GM10266 (cell line): ENCODE measurements at regions not wholly inside any gene's neighbourhood (a gene's known extent, or its start where the extent isn't known, plus 50 kb on each side); places are given as distances from the start of the nearest gene placed in this dataset.

Experiments used
- DNase-seq: peaks from one replicate; pipeline ENCODE4 v3.0.0; 2012; ENCODE audit errors: extremely low spot score
- CTCF ChIP-seq: IDR thresholded peaks from 2 replicates; pipeline ENCODE4 v1.5.1; 2012; ENCODE audit warnings: mild to moderate bottlenecking, low read depth; ENCODE audit not compliant: control insufficient read depth, insufficient read depth; ENCODE audit errors: missing control alignments

DNA sequence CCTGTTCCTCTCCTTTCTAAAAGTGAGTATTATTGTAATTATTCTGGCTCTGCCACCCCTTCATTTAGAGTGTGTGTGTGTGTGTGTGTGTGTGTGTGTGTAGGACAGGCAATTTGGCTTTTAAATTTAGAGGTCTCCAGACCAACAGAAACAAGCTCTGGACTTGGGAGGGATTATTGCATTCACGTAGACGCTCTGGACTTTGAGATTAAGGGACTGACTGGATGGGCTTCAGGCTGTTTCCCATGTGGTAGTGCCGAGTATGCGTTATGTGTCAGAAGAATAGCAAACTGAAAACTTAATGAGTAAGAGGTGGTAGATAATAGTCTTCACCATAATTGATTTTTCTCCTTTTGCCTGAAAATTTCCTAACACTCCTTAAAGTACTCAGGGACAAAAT, 281.9 kb downstream of the USP25 start:
- no peak for TF ChIP-seq CTCF
- DNase-seq = no peak

DNA sequence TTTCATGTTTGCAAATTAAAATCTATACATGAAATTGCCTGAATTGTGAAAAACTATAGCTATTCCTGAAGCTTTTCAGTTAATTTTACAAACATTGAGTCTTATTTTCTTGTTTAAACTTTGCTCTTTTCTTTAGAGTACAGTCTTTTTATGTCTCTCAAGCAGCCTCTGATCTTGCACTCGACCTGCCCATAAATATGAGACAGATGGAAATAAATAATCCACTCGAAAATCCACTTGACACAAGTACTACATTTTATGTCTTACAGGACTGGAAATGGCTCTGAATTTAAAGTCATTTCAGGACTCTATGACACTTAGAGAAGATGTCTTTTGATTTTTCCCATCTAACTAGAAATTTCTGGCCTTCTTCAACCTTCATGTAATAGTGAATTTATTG, 283.8 kb downstream of the USP25 start:
- no peak for DNase-seq

DNA sequence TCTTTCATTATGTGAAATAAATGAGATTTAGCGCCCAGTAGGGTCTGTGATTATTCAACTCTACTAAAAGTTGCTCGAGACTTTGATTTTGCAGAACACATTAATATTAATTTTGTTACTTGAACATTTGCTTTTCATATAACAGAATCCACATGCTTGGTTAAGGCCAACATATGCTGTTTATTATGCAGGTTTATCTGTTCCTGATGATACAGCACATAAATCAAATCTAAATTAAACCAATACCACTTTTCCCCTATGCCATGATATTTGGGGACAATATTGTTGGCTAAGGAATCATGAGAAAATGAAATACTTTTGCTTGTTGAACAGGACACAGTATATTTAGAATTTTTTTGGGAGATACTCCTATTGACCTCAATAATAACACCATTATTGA, 291.1 kb downstream of the USP25 start:
- no peak for TF ChIP-seq CTCF
- no peak for DNase-seq

More for the DNA sequence above, 283.8 kb downstream of the USP25 start:
- TF ChIP-seq CTCF = no peak

GRCh38 chr21:16022116-16022515, 292.3 kb downstream of the USP25 start:
- DNase-seq = no peak
- TF ChIP-seq CTCF = no peak

- no peak for DNase-seq
- TF ChIP-seq CTCF = no peak
These were observed 293.1 kb downstream of the USP25 start for GRCh38 chr21:16022921-16023320.

DNA sequence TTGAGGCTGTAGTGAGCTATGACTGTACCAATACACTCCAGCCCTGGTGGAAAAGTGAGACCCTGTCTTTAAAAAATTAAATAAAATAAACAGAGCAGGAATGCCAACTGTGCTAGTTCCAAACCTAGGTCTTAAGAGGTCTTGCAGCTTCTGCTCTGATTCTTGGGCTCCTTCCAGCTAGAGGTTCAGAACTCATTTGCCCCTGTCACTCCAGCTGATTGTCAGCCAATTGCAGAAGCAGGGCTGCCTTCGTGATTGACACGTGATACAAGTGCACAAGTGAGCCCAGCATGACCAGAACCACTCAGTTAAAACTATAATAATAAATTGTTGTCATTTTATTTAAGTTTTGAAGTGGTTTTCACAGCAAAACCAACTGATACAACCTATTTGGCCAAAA, 298.4 kb downstream of the USP25 start:
- TF ChIP-seq CTCF = no peak
- DNase-seq = no peak

GRCh38 chr21:16028941-16029464, 299.2 kb downstream of the USP25 start:
- TF ChIP-seq CTCF = no peak

GRCh38 chr21:16033193-16033592, 303.4 kb downstream of the USP25 start:
- no peak for DNase-seq
- TF ChIP-seq CTCF = no peak

More at GRCh38 chr21:16028941-16029464, 299.2 kb downstream of the USP25 start:
- no peak for DNase-seq
